IMR-90 (cell line): ENCODE measurements at regions not wholly inside any gene's neighbourhood (a gene's known extent, or its start where the extent isn't known, plus 50 kb on each side); places are given as distances from the start of the nearest gene placed in this dataset.

Experiments used
- CTCF ChIP-seq: conservative IDR thresholded peaks from 2 replicates; pipeline ENCODE4 v1.5.1; 2012; ENCODE audit warnings: mild to moderate bottlenecking, low read depth, low read length, improper control_type of control experiment
- FOS ChIP-seq: fragments of 150-350 bp; IDR thresholded peaks from 2 replicates; pipeline ENCODE4 v1.6.1; 2016; ENCODE audit warnings: low read depth, low read length
- MAZ ChIP-seq: IDR thresholded peaks from 2 replicates; pipeline ENCODE4 v1.6.1; 2012; ENCODE audit warnings: low read depth, mild to moderate bottlenecking, low read length, improper control_type of control experiment, moderate library complexity, borderline replicate concordance
- POLR2A ChIP-seq: IDR thresholded peaks from 2 replicates; pipeline ENCODE4 v1.6.1; 2012; ENCODE audit warnings: mild to moderate bottlenecking, low read depth, low read length
- RAD21 ChIP-seq: IDR thresholded peaks from 2 replicates; pipeline ENCODE4 v1.6.1; 2012; ENCODE audit warnings: low read length, improper control_type of control experiment
- SMC3 ChIP-seq: fragments of 150-350 bp; IDR thresholded peaks from 2 replicates; pipeline ENCODE4 v1.6.1; 2016; ENCODE audit warnings: low read depth, mild to moderate bottlenecking, antibody characterized with exemption, low read length, moderate library complexity

GRCh38 chr4:18109676-18110075 lies 88.1 kb upstream of the LCORL start:
- TF ChIP-seq RAD21: no peak
- no peak for TF ChIP-seq POLR2A
- no peak for TF ChIP-seq SMC3
- no peak for TF ChIP-seq CTCF
- TF ChIP-seq MAZ: no peak
- no peak for TF ChIP-seq FOS
